HCT116 (cell line): ENCODE measurements at regions not wholly inside any gene's neighbourhood (a gene's known extent, or its start where the extent isn't known, plus 50 kb on each side); places are given as distances from the start of the nearest gene placed in this dataset.

Experiments
- ATAC-seq: fragments of 200-7000 bp; cut with Tn5 transposase; 2 replicates; pipeline ENCODE4 v1.9.1; 2020; ENCODE audit warnings: mild to moderate bottlenecking, moderate library complexity
- BruUV-seq: library from RNA; stranded (reverse); fragments of 400-500 nt; replicated peaks from 2 replicates; lab custom pipeline; 2021; lab: Mats Ljungman, UMichigan
- CTCF ChIA-PET: fragments of 300-600 bp; sonication (Branson Sonifier 250); formaldehyde crosslinking; loops from one replicate; lab custom pipeline; 2021; ENCODE audit warnings: antibody characterized with exemption; lab: Charles Lee
- POLR2A ChIA-PET: fragments of 300-600, 350-600 bp; sonication (Branson Sonifier 250); formaldehyde crosslinking; loops from one replicate; lab custom pipeline; 2021; ENCODE audit warnings: antibody characterized with exemption; lab: Charles Lee
- RAD21 ChIA-PET, 2 experiments: fragments of 300-600 bp; sonication (Branson Sonifier 250); formaldehyde crosslinking; loops; one replicate each; lab custom pipeline; 2023; ENCODE audit warnings: low total read pairs in 2 of 2; ENCODE audit not compliant: uncharacterized antibody in 2 of 2, unreplicated experiment in 2 of 2, low non-redundant PET in 1 of 2; lab: Charles Lee
- DNase-seq: peaks from one replicate; pipeline ENCODE4 v3.0.0-alpha.2; 2010; ENCODE audit warnings: low read depth, low spot score
- H2AFZ ChIP-seq: fragments of 200-600 bp; shearing (Covaris generic), sonication (generic); 2 replicates; pipeline ENCODE4 v1.6.1; 2017; ENCODE audit warnings: low read depth, mixed run types, mixed read lengths, antibody characterized with exemption, low read length; ENCODE audit not compliant: poor library complexity, severe bottlenecking
- H3K27ac ChIP-seq: 2 replicates; pipeline ENCODE4 v1.5.1; 2012; ENCODE audit warnings: low read depth, low read length
- H3K27me3 ChIP-seq: fragments of 200-600 bp; sonication (generic); 2 replicates; pipeline ENCODE4 v1.6.1; 2016; ENCODE audit warnings: mixed run types, low read length, mixed read lengths; ENCODE audit not compliant: insufficient read depth
- H3K36me3 ChIP-seq, 2 experiments: fragments of 200-500 bp in 1 of 2; fragments of 200-600 bp in 1 of 2; sonication (Bioruptor generic) in 1 of 2; sonication (generic) in 1 of 2; 2 replicates each; pipeline versions ENCODE4 v1.5.1 to v1.6.1; 2014 to 2016; ENCODE audit warnings: low read length in 2 of 2, inconsistent platforms in 1 of 2, mixed read lengths in 1 of 2, mixed run types in 1 of 2; ENCODE audit not compliant: insufficient read depth in 2 of 2, control insufficient read depth in 1 of 2
- H3K4me1 ChIP-seq, 2 experiments: fragments of 200-600 bp in 1 of 2; sonication (generic) in 1 of 2; 2 replicates each; pipeline versions ENCODE4 v1.5.1 to v1.6.1; 2012 to 2017; ENCODE audit warnings: low read length in 2 of 2, inconsistent platforms in 1 of 2, mild to moderate bottlenecking in 1 of 2, mixed read lengths in 1 of 2, mixed run types in 1 of 2, moderate library complexity in 1 of 2; ENCODE audit not compliant: insufficient read depth in 2 of 2, control insufficient read depth in 1 of 2
- H3K4me2 ChIP-seq: fragments of 200-600 bp; sonication (generic); 2 replicates; pipeline ENCODE4 v1.6.1; 2017; ENCODE audit warnings: mixed run types, low read length, mixed read lengths
- H3K4me3 ChIP-seq, 2 experiments: fragments of 200-600 bp in 1 of 2; sonication (generic) in 1 of 2; replicated peaks in 1 of 2; 2 replicates each; pipeline ENCODE4 v1.5.1; 2011 to 2016; ENCODE audit warnings: low read length in 2 of 2, control low read depth in 1 of 2, low read depth in 1 of 2, mild to moderate bottlenecking in 1 of 2, mixed read lengths in 1 of 2, mixed run types in 1 of 2
- H3K79me2 ChIP-seq: fragments of 200-600 bp; sonication (generic); 2 replicates; pipeline ENCODE4 v1.6.1; 2017; ENCODE audit warnings: mild to moderate bottlenecking, mixed run types, low read length, moderate library complexity, mixed read lengths; ENCODE audit not compliant: insufficient read depth
- H3K9ac ChIP-seq: fragments of 200-600 bp; sonication (generic); 2 replicates; pipeline ENCODE4 v1.6.1; 2016; ENCODE audit warnings: low read length, mixed read lengths
- H3K9me2 ChIP-seq: fragments of 200-600 bp; sonication (generic), shearing (Covaris generic); 2 replicates; pipeline ENCODE4 v1.6.1; 2017; ENCODE audit warnings: mixed run types, mild to moderate bottlenecking, moderate library complexity; ENCODE audit not compliant: insufficient read depth
- H3K9me3 ChIP-seq, 2 experiments: fragments of 200-500 bp in 1 of 2; fragments of 200-600 bp in 1 of 2; sonication (Bioruptor generic) in 1 of 2; sonication (generic) in 1 of 2; 2 replicates each; pipeline ENCODE4 v1.6.1; 2014 to 2017; ENCODE audit warnings: low read length in 2 of 2, mixed read lengths in 2 of 2, inconsistent platforms in 1 of 2, low read depth in 1 of 2, mild to moderate bottlenecking in 1 of 2, mixed run types in 1 of 2, moderate library complexity in 1 of 2; ENCODE audit not compliant: control insufficient read depth in 1 of 2, insufficient read depth in 1 of 2
- H4K20me1 ChIP-seq: fragments of 200-600 bp; sonication (generic), shearing (Covaris generic); 2 replicates; pipeline ENCODE4 v1.6.1; 2017; ENCODE audit warnings: mixed run types, mild to moderate bottlenecking, moderate library complexity; ENCODE audit not compliant: insufficient read depth
- CBX3 ChIP-seq: IDR thresholded peaks from 2 replicates; pipeline ENCODE4 v1.6.1; 2012; ENCODE audit warnings: low read depth
- EZH2phosphoT487 ChIP-seq: fragments of 200-600 bp; IDR thresholded peaks from 2 replicates; pipeline ENCODE4 v1.6.1; 2018; ENCODE audit warnings: antibody characterized with exemption, borderline replicate concordance
- JUND ChIP-seq: IDR thresholded peaks from 2 replicates; pipeline ENCODE4 v1.6.1; 2012
- RAD21 ChIP-seq: IDR thresholded peaks from 2 replicates; pipeline ENCODE4 v1.6.1; 2012; ENCODE audit warnings: low read depth, mild to moderate bottlenecking
- SP1 ChIP-seq: IDR thresholded peaks from 2 replicates; pipeline ENCODE4 v1.6.1; 2012; ENCODE audit warnings: low read depth
- YY1 ChIP-seq: IDR thresholded peaks from 2 replicates; pipeline ENCODE4 v1.6.1; 2011; ENCODE audit warnings: low read length, low read depth, moderate library complexity, mild to moderate bottlenecking; ENCODE audit not compliant: insufficient replicate concordance; ENCODE audit errors: extremely low read depth
- ZBTB33 ChIP-seq: IDR thresholded peaks from 2 replicates; pipeline ENCODE4 v1.6.1; 2011; ENCODE audit warnings: mild to moderate bottlenecking, low read length, moderate library complexity; ENCODE audit not compliant: insufficient replicate concordance; ENCODE audit errors: extremely low read depth
- intact Hi-C: fragments of 100-400 bp; cut with micrococcal nuclease; formaldehyde crosslinking; loops from 2 replicates; pipeline ENCODE4 v1.10.0; 2022

GRCh38 chr5:175141421-175141820, 302.6 kb downstream of the DRD1 start:
- POLR2A ChIA-PET, result no interaction called here
- no peaks in the 10 kb centered on the region for H3K9me3 ChIP-seq
- no peak overlapping the region for H3K4me3 ChIP-seq
- RAD21 ChIA-PET, result no interaction called here
- ATAC-seq (no peak), DNase-seq (no peak)
- H3K79me2 ChIP-seq, result no peaks in the 10 kb centered on the region
- no peak for TF ChIP-seq EZH2phosphoT487
- no peak for TF ChIP-seq JUND
- peak; percentile 61; the same call in 1 of the 2 replicates for TF ChIP-seq CBX3
- no peak for TF ChIP-seq YY1
- TF ChIP-seq RAD21, result no peak
- TF ChIP-seq SP1, result 0 out of 2 replicates have a peak, but pooled peaks have one; percentile 17
- no peak for TF ChIP-seq ZBTB33
- TF ChIP-seq, all 23 proteins: peak for 2
- no peaks in the 10 kb centered on the region for H3K36me3 ChIP-seq
- H3K27ac ChIP-seq, result no peak overlapping the region
- intact Hi-C loops, result no loop called here
- CTCF ChIA-PET, result no interaction called here
- H3K4me2 ChIP-seq, result no peak overlapping the region
- H2AFZ ChIP-seq, result no peak overlapping the region
- no peaks in the 10 kb centered on the region for H3K4me1 ChIP-seq
- no peak overlapping the region for H3K9ac ChIP-seq
- H3K27me3 ChIP-seq, result no peaks in the 10 kb centered on the region
- H4K20me1 ChIP-seq, result no peaks in the 10 kb centered on the region
- no peaks in the 10 kb centered on the region for H3K9me2 ChIP-seq
- no TSS peak for BruUV-seq

GRCh38 chr5:175133185-175133584, 310.8 kb downstream of the DRD1 start:
- H2AFZ ChIP-seq, result no peak overlapping the region
- no peak for DNase-seq
- RAD21 ChIA-PET, result no interaction called here

More at GRCh38 chr5:175133185-175133584, 310.8 kb downstream of the DRD1 start:
- H4K20me1 ChIP-seq, result no peaks in the 10 kb centered on the region
- peaks cover 9 to 11% of the 10 kb centered on the region in 2 experiments; a peak in 2 of 4 replicates for H3K4me1 ChIP-seq
- H3K4me2 ChIP-seq, result no peak overlapping the region
- ChIA-PET POLR2A (no interaction called here), CTCF (no interaction called here)
- no peak overlapping the region for H3K4me3 ChIP-seq
- H3K9me2 ChIP-seq, result no peaks in the 10 kb centered on the region
- no peak; the same call in 1 of the 2 replicates for ATAC-seq
- no peak overlapping the region for H3K27ac ChIP-seq
- no peaks in the 10 kb centered on the region for H3K27me3 ChIP-seq
- intact Hi-C loops, result no loop called here
- BruUV-seq, result no TSS peak
- no peaks in the 10 kb centered on the region for H3K36me3 ChIP-seq
- H3K9me3 ChIP-seq, result no peaks in the 10 kb centered on the region
- H3K79me2 ChIP-seq, result no peaks in the 10 kb centered on the region
- TF ChIP-seq YY1 (no peak), RAD21 (peak; percentile 53; the same call in 1 of the 2 replicates)
- H3K9ac ChIP-seq, result no peak overlapping the region
